Neural cell (in vitro differentiated cells): ENCODE measurements at regions not wholly inside any gene's neighbourhood (a gene's known extent, or its start where the extent isn't known, plus 50 kb on each side); places are given as distances from the start of the nearest gene placed in this dataset.

ENCODE experiments used
- H2AFZ ChIP-seq: fragments of 200-600, 300-800 bp; sonication (generic), shearing (Covaris generic); 2 replicates; pipeline ENCODE4 v1.6.0; 2014; ENCODE audit warnings: low read depth, mild to moderate bottlenecking, antibody characterized with exemption, low read length, moderate library complexity
- H3F3A ChIP-seq: fragments of 200-600 bp; shearing (Covaris generic); 2 replicates; pipeline ENCODE4 v1.6.1; 2016; ENCODE audit warnings: mild to moderate bottlenecking, moderate library complexity, mixed read lengths, antibody characterized with exemption, low read length; ENCODE audit not compliant: insufficient read depth, poor library complexity, severe bottlenecking
- H3K27ac ChIP-seq: fragments of 200-600, 300-800 bp; sonication (generic), shearing (Covaris generic); 2 replicates; pipeline ENCODE4 v1.5.1; 2014; ENCODE audit warnings: mild to moderate bottlenecking, low read length, moderate library complexity
- H3K27me3 ChIP-seq: fragments of 300-800, 200-600 bp; sonication (generic), shearing (Covaris generic); 2 replicates; pipeline ENCODE4 v1.6.0; 2014; ENCODE audit warnings: mild to moderate bottlenecking, low read depth, low read length, moderate library complexity; ENCODE audit not compliant: insufficient read depth
- H3K36me3 ChIP-seq: fragments of 300-800, 200-600 bp; sonication (generic), shearing (Covaris generic); 2 replicates; pipeline ENCODE4 v1.5.1; 2014; ENCODE audit warnings: mild to moderate bottlenecking, antibody characterized with exemption, low read length, moderate library complexity; ENCODE audit not compliant: insufficient read depth
- H3K4me2 ChIP-seq: fragments of 300-800, 200-600 bp; sonication (generic), shearing (Covaris generic); 2 replicates; pipeline ENCODE4 v1.6.0; 2014; ENCODE audit warnings: mild to moderate bottlenecking, low read length
- H3K4me3 ChIP-seq: fragments of 300-800, 200-600 bp; sonication (generic), shearing (Covaris generic); 2 replicates; pipeline ENCODE4 v1.5.1; 2014; ENCODE audit warnings: mild to moderate bottlenecking, low read length, moderate library complexity
- H3K79me2 ChIP-seq: fragments of 200-600 bp; shearing (Covaris generic); replicated peaks from 2 replicates; pipeline ENCODE4 v1.6.0; 2014; ENCODE audit warnings: mild to moderate bottlenecking, low read length, moderate library complexity; ENCODE audit not compliant: insufficient read depth
- H3K9ac ChIP-seq: fragments of 300-800, 200-600 bp; sonication (generic), shearing (Covaris generic); 2 replicates; pipeline ENCODE4 v1.6.1; 2016; ENCODE audit warnings: mild to moderate bottlenecking, low read length, mixed read lengths
- H3K9me2 ChIP-seq: fragments of 200-600 bp; shearing (Covaris generic); 2 replicates; pipeline ENCODE4 v1.6.1; 2016; ENCODE audit warnings: mild to moderate bottlenecking, low read length, mixed read lengths; ENCODE audit not compliant: insufficient read depth
- H3K9me3 ChIP-seq: fragments of 200-600, 300-800 bp; sonication (generic), shearing (Covaris generic); 2 replicates; pipeline ENCODE4 v1.6.1; 2016; ENCODE audit warnings: mild to moderate bottlenecking, mixed run types, low read length, moderate library complexity, mixed read lengths
- H4K20me1 ChIP-seq: fragments of 200-600 bp; shearing (Covaris generic); 2 replicates; pipeline ENCODE4 v1.6.1; 2016; ENCODE audit warnings: mild to moderate bottlenecking, mixed run types; ENCODE audit not compliant: insufficient read depth
- EP300 ChIP-seq: fragments of 450-650 bp; conservative IDR thresholded peaks from 2 replicates; pipeline ENCODE4 v1.6.1; 2014; ENCODE audit warnings: antibody characterized with exemption, mild to moderate bottlenecking, moderate library complexity; ENCODE audit not compliant: poor library complexity, severe bottlenecking
- EZH2 ChIP-seq: fragments of 200-600, 300-800 bp; shearing (Covaris generic), sonication (generic); IDR thresholded peaks from 2 replicates; pipeline ENCODE4 v1.6.1; 2014; ENCODE audit warnings: antibody characterized with exemption, low read length, borderline replicate concordance, mild to moderate bottlenecking; ENCODE audit not compliant: insufficient read depth, poor library complexity, severe bottlenecking
- MXI1 ChIP-seq: fragments of 450-650 bp; conservative IDR thresholded peaks from 2 replicates; pipeline ENCODE4 v1.6.1; 2014; ENCODE audit warnings: antibody characterized with exemption, mild to moderate bottlenecking; ENCODE audit not compliant: poor library complexity, severe bottlenecking
- POLR2AphosphoS5 ChIP-seq: IDR thresholded peaks from 2 replicates; pipeline ENCODE4 v1.6.1; 2012
- RAD21 ChIP-seq: fragments of 450-650 bp; conservative IDR thresholded peaks from 2 replicates; pipeline ENCODE4 v1.6.1; 2014; ENCODE audit warnings: antibody characterized with exemption, mild to moderate bottlenecking, moderate library complexity
- SMC3 ChIP-seq: fragments of 450-650 bp; conservative IDR thresholded peaks from 2 replicates; pipeline ENCODE4 v1.6.1; 2014; ENCODE audit warnings: antibody characterized with exemption, mild to moderate bottlenecking, moderate library complexity; ENCODE audit not compliant: poor library complexity
- TAF1 ChIP-seq: IDR thresholded peaks from 2 replicates; pipeline ENCODE4 v1.6.1; 2012; ENCODE audit warnings: low read depth
- TF ChIP-seq, protein P1 (sequence below): IDR thresholded peaks from 2 replicates; pipeline ENCODE4 v1.6.1; 2012; ENCODE audit warnings: borderline replicate concordance
- TF ChIP-seq, protein P2 (sequence below): fragments of 450-650 bp; IDR thresholded peaks from 2 replicates; pipeline ENCODE4 v1.5.1; 2014; ENCODE audit warnings: antibody characterized with exemption, mild to moderate bottlenecking, moderate library complexity; ENCODE audit not compliant: poor library complexity, severe bottlenecking

DNA sequence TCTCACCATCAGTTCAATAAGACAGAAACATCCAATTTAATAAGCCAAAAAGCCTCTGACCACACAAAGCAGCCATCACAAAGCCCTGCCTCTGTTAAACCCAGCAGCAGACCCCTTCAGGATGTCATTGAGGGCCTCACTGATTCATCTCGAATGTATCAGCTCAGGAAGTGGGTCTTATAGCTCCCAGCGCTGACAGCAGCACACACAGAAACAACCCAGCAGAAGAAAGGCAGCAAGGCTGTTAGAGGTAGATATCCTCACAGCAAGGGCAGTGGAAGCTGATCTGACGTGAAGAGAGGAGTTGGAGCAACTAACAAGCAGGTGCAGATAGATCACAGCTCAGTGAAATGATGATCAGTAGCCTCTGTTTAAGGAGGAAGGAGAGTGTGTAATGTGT, 86.2 kb upstream of the NCAM1 start:
- Histone ChIP-seq H3K4me3 (no peak overlapping the region), H3K9me3 (no peaks in the 10 kb centered on the region), H3K79me2 (no peaks in the 10 kb centered on the region), H3F3A (peaks cover 7% of the 10 kb centered on the region), H3K9ac (no peak overlapping the region), H3K27ac (no peak overlapping the region), H3K9me2 (no peaks in the 10 kb centered on the region), H4K20me1 (no peaks in the 10 kb centered on the region), H3K4me2 (no peak overlapping the region), H2AFZ (no peak overlapping the region), H3K27me3 (peaks cover 24% of the 10 kb centered on the region), H3K36me3 (no peaks in the 10 kb centered on the region)
- TF ChIP-seq TAF1 (no peak), RAD21 (no peak), EZH2 (no peak), EP300 (no peak), SMC3 (no peak), POLR2AphosphoS5 (no peak), MXI1 (no peak)
- TF ChIP-seq, protein P1, sequence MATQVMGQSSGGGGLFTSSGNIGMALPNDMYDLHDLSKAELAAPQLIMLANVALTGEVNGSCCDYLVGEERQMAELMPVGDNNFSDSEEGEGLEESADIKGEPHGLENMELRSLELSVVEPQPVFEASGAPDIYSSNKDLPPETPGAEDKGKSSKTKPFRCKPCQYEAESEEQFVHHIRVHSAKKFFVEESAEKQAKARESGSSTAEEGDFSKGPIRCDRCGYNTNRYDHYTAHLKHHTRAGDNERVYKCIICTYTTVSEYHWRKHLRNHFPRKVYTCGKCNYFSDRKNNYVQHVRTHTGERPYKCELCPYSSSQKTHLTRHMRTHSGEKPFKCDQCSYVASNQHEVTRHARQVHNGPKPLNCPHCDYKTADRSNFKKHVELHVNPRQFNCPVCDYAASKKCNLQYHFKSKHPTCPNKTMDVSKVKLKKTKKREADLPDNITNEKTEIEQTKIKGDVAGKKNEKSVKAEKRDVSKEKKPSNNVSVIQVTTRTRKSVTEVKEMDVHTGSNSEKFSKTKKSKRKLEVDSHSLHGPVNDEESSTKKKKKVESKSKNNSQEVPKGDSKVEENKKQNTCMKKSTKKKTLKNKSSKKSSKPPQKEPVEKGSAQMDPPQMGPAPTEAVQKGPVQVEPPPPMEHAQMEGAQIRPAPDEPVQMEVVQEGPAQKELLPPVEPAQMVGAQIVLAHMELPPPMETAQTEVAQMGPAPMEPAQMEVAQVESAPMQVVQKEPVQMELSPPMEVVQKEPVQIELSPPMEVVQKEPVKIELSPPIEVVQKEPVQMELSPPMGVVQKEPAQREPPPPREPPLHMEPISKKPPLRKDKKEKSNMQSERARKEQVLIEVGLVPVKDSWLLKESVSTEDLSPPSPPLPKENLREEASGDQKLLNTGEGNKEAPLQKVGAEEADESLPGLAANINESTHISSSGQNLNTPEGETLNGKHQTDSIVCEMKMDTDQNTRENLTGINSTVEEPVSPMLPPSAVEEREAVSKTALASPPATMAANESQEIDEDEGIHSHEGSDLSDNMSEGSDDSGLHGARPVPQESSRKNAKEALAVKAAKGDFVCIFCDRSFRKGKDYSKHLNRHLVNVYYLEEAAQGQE = no peak
- TF ChIP-seq, protein P2, sequence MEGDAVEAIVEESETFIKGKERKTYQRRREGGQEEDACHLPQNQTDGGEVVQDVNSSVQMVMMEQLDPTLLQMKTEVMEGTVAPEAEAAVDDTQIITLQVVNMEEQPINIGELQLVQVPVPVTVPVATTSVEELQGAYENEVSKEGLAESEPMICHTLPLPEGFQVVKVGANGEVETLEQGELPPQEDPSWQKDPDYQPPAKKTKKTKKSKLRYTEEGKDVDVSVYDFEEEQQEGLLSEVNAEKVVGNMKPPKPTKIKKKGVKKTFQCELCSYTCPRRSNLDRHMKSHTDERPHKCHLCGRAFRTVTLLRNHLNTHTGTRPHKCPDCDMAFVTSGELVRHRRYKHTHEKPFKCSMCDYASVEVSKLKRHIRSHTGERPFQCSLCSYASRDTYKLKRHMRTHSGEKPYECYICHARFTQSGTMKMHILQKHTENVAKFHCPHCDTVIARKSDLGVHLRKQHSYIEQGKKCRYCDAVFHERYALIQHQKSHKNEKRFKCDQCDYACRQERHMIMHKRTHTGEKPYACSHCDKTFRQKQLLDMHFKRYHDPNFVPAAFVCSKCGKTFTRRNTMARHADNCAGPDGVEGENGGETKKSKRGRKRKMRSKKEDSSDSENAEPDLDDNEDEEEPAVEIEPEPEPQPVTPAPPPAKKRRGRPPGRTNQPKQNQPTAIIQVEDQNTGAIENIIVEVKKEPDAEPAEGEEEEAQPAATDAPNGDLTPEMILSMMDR = no peak

DNA sequence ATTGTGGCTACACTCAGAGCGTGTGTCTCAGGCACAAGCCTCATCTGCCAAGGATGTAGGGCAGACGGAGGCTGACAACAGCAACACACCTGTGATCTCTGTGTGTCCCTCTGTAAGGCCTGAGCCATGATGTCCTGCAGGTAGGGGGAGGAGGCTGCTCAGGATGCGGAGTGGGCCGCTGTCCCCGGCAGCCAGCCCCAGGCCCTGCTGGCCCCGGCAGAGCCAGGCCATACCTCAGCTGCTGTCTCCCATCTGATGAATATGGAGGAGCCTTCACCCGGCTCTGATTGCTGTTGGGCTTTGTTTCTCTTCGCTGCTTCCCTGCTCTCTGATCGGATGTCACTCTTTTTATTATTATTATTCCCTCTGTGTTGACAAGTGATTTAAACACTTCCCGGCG, 83.6 kb upstream of the NCAM1 start:
- Histone ChIP-seq H3K4me3 (peak overlapping the region; percentile 40), H3K4me2 (peak overlapping the region; percentile 1), H2AFZ (no peak overlapping the region), H3K79me2 (no peaks in the 10 kb centered on the region), H3F3A (peaks cover 7% of the 10 kb centered on the region), H3K9ac (no peak overlapping the region), H4K20me1 (no peaks in the 10 kb centered on the region), H3K27me3 (peaks cover 27% of the 10 kb centered on the region), H3K9me2 (no peaks in the 10 kb centered on the region), H3K36me3 (no peaks in the 10 kb centered on the region), H3K27ac (no peak overlapping the region), H3K9me3 (no peaks in the 10 kb centered on the region)
- no peak for TF ChIP-seq EZH2
- peak; percentile 18 for TF ChIP-seq RAD21
- TF ChIP-seq SMC3 = no peak
- no peak for TF ChIP-seq MXI1
- TF ChIP-seq TAF1 = no peak
- TF ChIP-seq, protein P2 = no peak
- TF ChIP-seq, protein P1 = no peak
- TF ChIP-seq EP300 = no peak
- TF ChIP-seq POLR2AphosphoS5 = peak; percentile 48
